Activated CD4-positive, alpha-beta T cell treated with anti-CD3 and anti-CD28 coated beads for 4 hours (primary cell): ENCODE measurements at regions not wholly inside any gene's neighbourhood (a gene's known extent, or its start where the extent isn't known, plus 50 kb on each side); places are given as distances from the start of the nearest gene placed in this dataset.
"Not testable (repeated sequence)": the region's sequence is repeated elsewhere in the genome, so short reads cannot be mapped to it uniquely, and the experiment has no call there.

Experiments
- DNase-seq, 2 donors: peaks; one replicate each; pipeline ENCODE4 v3.0.0-alpha.2; 2020

- no peak for DNase-seq
Measured at GRCh38 chr22:49721211-49721763, 106.4 kb downstream of the BRD1 start.

GRCh38 chr22:49720279-49720959 lies 107.3 kb downstream of the BRD1 start:
- DNase-seq, result no peak

- no peak for DNase-seq
Measured at GRCh38 chr22:49719046-49719445, 108.6 kb downstream of the BRD1 start.

GRCh38 chr22:49718396-49718795 lies 109.3 kb downstream of the BRD1 start:
- DNase-seq, result no peak

GRCh38 chr22:49717322-49717919 lies 110.3 kb downstream of the BRD1 start:
- no peak for DNase-seq

GRCh38 chr22:49716441-49716840 lies 111.2 kb downstream of the BRD1 start:
- DNase-seq, result no peak

GRCh38 chr22:49715450-49715849 lies 112.2 kb downstream of the BRD1 start:
- no peak for DNase-seq

- DNase-seq, result no peak
Measured at GRCh38 chr22:49713003-49713402, 114.7 kb downstream of the BRD1 start.

GRCh38 chr22:49712195-49712791 lies 115.4 kb downstream of the BRD1 start:
- no peak for DNase-seq

- DNase-seq, result no peak
Measured at GRCh38 chr22:49710746-49711145, 116.9 kb downstream of the BRD1 start.

GRCh38 chr22:49709464-49709863 lies 118.2 kb downstream of the BRD1 start:
- DNase-seq, result no peak

- no peak for DNase-seq
Measured at GRCh38 chr22:49705972-49706352, 121.7 kb downstream of the BRD1 start.

GRCh38 chr22:49705216-49705971 lies 122.3 kb downstream of the BRD1 start:
- no peak for DNase-seq

GRCh38 chr22:49704345-49705215 lies 123.1 kb downstream of the BRD1 start:
- no peak for DNase-seq

GRCh38 chr22:49703990-49704344 lies 123.7 kb downstream of the BRD1 start:
- DNase-seq, result no peak

- no peak for DNase-seq
Measured at GRCh38 chr22:49703505-49703904, 124.2 kb downstream of the BRD1 start.

GRCh38 chr22:49702068-49702397 lies 125.6 kb downstream of the BRD1 start:
- no peak for DNase-seq

- DNase-seq, result no peak
Measured at GRCh38 chr22:49701380-49702067, 126.1 kb downstream of the BRD1 start.

GRCh38 chr22:49699928-49700498 lies 127.7 kb downstream of the BRD1 start:
- DNase-seq, result no peak

- no peak for DNase-seq
Measured at GRCh38 chr22:49699476-49699875, 128.2 kb downstream of the BRD1 start.

- DNase-seq, result not testable (repeated sequence)
Measured at GRCh38 chr22:49698616-49699015, 129.1 kb downstream of the BRD1 start.

GRCh38 chr22:49697047-49697446 lies 130.6 kb downstream of the BRD1 start:
- no peak for DNase-seq
